Gastrocnemius medialis (tissue), 4 donors: ENCODE measurements at regions not wholly inside any gene's neighbourhood (a gene's known extent, or its start where the extent isn't known, plus 50 kb on each side); places are given as distances from the start of the nearest gene placed in this dataset.

Source experiments
- ATAC-seq, 2 donors: fragments of 150-250 bp; one replicate each; pipeline ENCODE4 v1.9.1; 2016
- DNase-seq, 2 donors: peaks; one replicate each; pipeline ENCODE4 v3.0.0-alpha.2; 2019
- H3K27ac ChIP-seq, 4 donors: fragments of 200-600 bp; sonication (generic); 1 replicate in 1 of 4; 2 replicates in 3 of 4; pipeline ENCODE4 v1.5.1; 2016 to 2018; ENCODE audit warnings: mild to moderate bottlenecking in 2 of 4, moderate library complexity in 1 of 4
- H3K27me3 ChIP-seq, 3 donors: fragments of 200-600 bp; sonication (generic) in 2 of 3; 1 replicate in 1 of 3; 2 replicates in 2 of 3; pipeline versions ENCODE4 v1.5.1 to v1.6.0; 2016 to 2019; ENCODE audit warnings: mild to moderate bottlenecking in 1 of 3, moderate library complexity in 1 of 3
- H3K36me3 ChIP-seq, 2 donors: fragments of 200-600 bp; sonication (generic) in 1 of 2; one replicate each; pipeline ENCODE4 v1.5.1; 2017 to 2018
- H3K4me1 ChIP-seq, 2 donors: fragments of 200-600 bp; sonication (generic) in 1 of 2; one replicate each; pipeline ENCODE4 v1.5.1; 2016 to 2017; ENCODE audit warnings: mild to moderate bottlenecking in 2 of 2
- H3K4me3 ChIP-seq, 4 donors: fragments of 200-600 bp; sonication (generic) in 3 of 4; 1 replicate in 1 of 4; 2 replicates in 3 of 4; pipeline ENCODE4 v1.5.1; 2016 to 2019; ENCODE audit warnings: mild to moderate bottlenecking in 2 of 4
- H3K9me3 ChIP-seq, 3 donors: fragments of 200-600 bp; sonication (generic) in 2 of 3; 1 replicate in 1 of 3; 2 replicates in 2 of 3; pipeline ENCODE4 v1.5.1; 2016 to 2019
- CTCF ChIP-seq, 5 experiments: fragments of 450-650 bp in 3 of 5; fragments of 200-600 bp in 2 of 5; sonication (generic) in 2 of 5; IDR thresholded peaks in 4 of 5; conservative IDR thresholded peaks in 1 of 5; 1 replicate in 4 of 5; 2 replicates in 1 of 5; pipeline ENCODE4 v1.5.1; 2016 to 2019; ENCODE audit warnings: antibody characterized with exemption in 5 of 5, mild to moderate bottlenecking in 3 of 5, moderate library complexity in 3 of 5
- POLR2A ChIP-seq, 2 donors: fragments of 450-650 bp; IDR thresholded peaks; one replicate each; pipeline ENCODE4 v1.6.1; 2017; ENCODE audit warnings: antibody characterized with exemption in 2 of 2, mild to moderate bottlenecking in 2 of 2, moderate library complexity in 2 of 2
- in situ Hi-C, 4 donors: fragments of 200-750 bp; cut with MboI; loops; one replicate each; pipeline versions ENCODE4 v1.15.0 to v1.8.0; 2017; ENCODE audit warnings: low sequenced_read_pairs in 4 of 4
- intact Hi-C: fragments of 100-400 bp; cut with DNase I; formaldehyde crosslinking; loops from one replicate; pipeline ENCODE4 v1.15.1; 2023; ENCODE audit warnings: low total_unique reads

GRCh38 chr1:19563324-19564097 lies 78.2 kb upstream of the CAPZB start:
- DNase-seq (peak; percentile 15 to 52), ATAC-seq (peak; percentile 46 to 52)
- no peaks in the 10 kb centered on the region for H3K9me3 ChIP-seq
- H3K27ac ChIP-seq, result peak overlapping the region; percentile 49 to 70 (median 62)
- TF ChIP-seq POLR2A (IDR thresholded peaks at IDR 0.05) (no peak), CTCF (IDR thresholded peaks at IDR 0.05 in 4 of 5, conservative IDR thresholded peaks at IDR 0.05 in 1 of 5) (no peak)
- intact Hi-C loops, result no loop called here
- in situ Hi-C loops, result no loop called here
- no peaks in the 10 kb centered on the region for H3K27me3 ChIP-seq
- no peaks in the 10 kb centered on the region for H3K36me3 ChIP-seq
- H3K4me3 ChIP-seq, result peak overlapping the region; percentile 11 to 36 (median 22)
- peaks cover 3 to 8% of the 10 kb centered on the region in 2 donors for H3K4me1 ChIP-seq

- in situ Hi-C loops, result no loop called here
- H3K27ac ChIP-seq, result peak overlapping the region; percentile 49 to 70 (median 62)
- intact Hi-C loops, result no loop called here
These were observed 77.5 kb upstream of the CAPZB start for GRCh38 chr1:19562847-19563246.

GRCh38 chr1:19560480-19560879 lies 75.1 kb upstream of the CAPZB start:
- ATAC-seq (no peak), DNase-seq (no peak)
- Histone ChIP-seq H3K36me3 (no peaks in the 10 kb centered on the region), H3K27me3 (no peaks in the 10 kb centered on the region), H3K27ac (no peak overlapping the region), H3K9me3 (no peaks in the 10 kb centered on the region), H3K4me1 (peaks cover 3 to 8% of the 10 kb centered on the region in 2 donors), H3K4me3 (no peak overlapping the region)
- in situ Hi-C loops (no loop called here), intact Hi-C loops (no loop called here)
- TF ChIP-seq CTCF (IDR thresholded peaks at IDR 0.05 in 4 of 5, conservative IDR thresholded peaks at IDR 0.05 in 1 of 5) (no peak), POLR2A (IDR thresholded peaks at IDR 0.05) (no peak)

More at GRCh38 chr1:19562847-19563246, 77.5 kb upstream of the CAPZB start:
- Histone ChIP-seq H3K9me3 (no peaks in the 10 kb centered on the region), H3K36me3 (no peaks in the 10 kb centered on the region), H3K4me3 (no peak overlapping the region), H3K4me1 (peaks cover 3 to 8% of the 10 kb centered on the region in 2 donors), H3K27me3 (no peaks in the 10 kb centered on the region)
- TF ChIP-seq CTCF (IDR thresholded peaks at IDR 0.05 in 4 of 5, conservative IDR thresholded peaks at IDR 0.05 in 1 of 5) (no peak), POLR2A (IDR thresholded peaks at IDR 0.05) (no peak)
- DNase-seq (no peak), ATAC-seq (no peak)

GRCh38 chr1:19559641-19560040 lies 74.3 kb upstream of the CAPZB start:
- no peak overlapping the region for H3K27ac ChIP-seq
- no peak for DNase-seq
- peaks cover 3 to 8% of the 10 kb centered on the region in 2 donors for H3K4me1 ChIP-seq
- in situ Hi-C loops (no loop called here), intact Hi-C loops (no loop called here)
- H3K9me3 ChIP-seq, result no peaks in the 10 kb centered on the region
- H3K4me3 ChIP-seq, result no peak overlapping the region
- no peaks in the 10 kb centered on the region for H3K27me3 ChIP-seq
- ATAC-seq, result no peak
- no peak for TF ChIP-seq POLR2A (IDR thresholded peaks at IDR 0.05)
- TF ChIP-seq CTCF (IDR thresholded peaks at IDR 0.05 in 4 of 5, conservative IDR thresholded peaks at IDR 0.05 in 1 of 5), result no peak
- no peaks in the 10 kb centered on the region for H3K36me3 ChIP-seq
